Activated B cell treated with CpG ODN at 0.5 μM for 24 hours (primary cell): ENCODE measurements at regions not wholly inside any gene's neighbourhood (a gene's known extent, or its start where the extent isn't known, plus 50 kb on each side); places are given as distances from the start of the nearest gene placed in this dataset.

Source experiments
- ATAC-seq: fragments of 200-7000 bp; cut with Tn5 transposase; one replicate; pipeline ENCODE4 v1.10.0; 2021; ENCODE audit warnings: low read depth, mild to moderate bottlenecking, moderate library complexity
- CTCF ChIA-PET: fragments of 350-600 bp; sonication (Branson Sonifier 250); formaldehyde crosslinking; loops from one replicate; lab custom pipeline; 2021; ENCODE audit warnings: antibody characterized with exemption; lab: Charles Lee
- POLR2A ChIA-PET: fragments of 350-600 bp; sonication (Branson Sonifier 250); formaldehyde crosslinking; loops from one replicate; lab custom pipeline; 2021; ENCODE audit warnings: antibody characterized with exemption; lab: Charles Lee
- DNase-seq: peaks from one replicate; pipeline ENCODE4 v3.0.0; 2022
- H3K27ac Mint-ChIP-seq: one replicate; pipeline ENCODE4 v1.8.0; 2020; ENCODE audit warnings: mixed read lengths
- H3K27me3 Mint-ChIP-seq: one replicate; pipeline ENCODE4 v1.8.0; 2021; ENCODE audit warnings: mixed read lengths
- H3K36me3 Mint-ChIP-seq: one replicate; pipeline ENCODE4 v1.8.0; 2021; ENCODE audit warnings: low read depth, mixed read lengths
- H3K4me1 Mint-ChIP-seq: one replicate; pipeline ENCODE4 v1.8.0; 2021; ENCODE audit warnings: mixed read lengths
- H3K4me3 Mint-ChIP-seq: one replicate; pipeline ENCODE4 v1.8.0; 2020; ENCODE audit warnings: mild to moderate bottlenecking, mixed read lengths
- H3K9me3 Mint-ChIP-seq: one replicate; pipeline ENCODE4 v1.8.0; 2020; ENCODE audit warnings: mixed read lengths
- CTCF ChIP-seq: fragments of 200-600 bp; IDR thresholded peaks from one replicate; pipeline ENCODE4 v1.8.0; 2022; ENCODE audit warnings: antibody characterized with exemption, mild to moderate bottlenecking
- intact Hi-C: fragments of 100-400 bp; cut with micrococcal nuclease; formaldehyde crosslinking; loops from one replicate; pipeline ENCODE4 v1.15.1; 2024

GRCh38 chrX:16042980-16043379 is 80.4 kb upstream of the GRPR start:
- no peak overlapping the region for H3K4me3 Mint-ChIP-seq
- H3K27ac Mint-ChIP-seq = no peak overlapping the region
- no peaks in the 10 kb centered on the region for H3K36me3 Mint-ChIP-seq
- POLR2A ChIA-PET = no interaction called here
- no peaks in the 10 kb centered on the region for H3K27me3 Mint-ChIP-seq
- intact Hi-C loops = no loop called here
- H3K4me1 Mint-ChIP-seq = peaks cover 23% of the 10 kb centered on the region
- CTCF ChIA-PET = no interaction called here
- H3K9me3 Mint-ChIP-seq = no peaks in the 10 kb centered on the region
- ATAC-seq = no peak
- TF ChIP-seq CTCF = no peak
- DNase-seq = no peak

- Mint-ChIP-seq H3K9me3 (peaks cover 5% of the 10 kb centered on the region), H3K27me3 (no peaks in the 10 kb centered on the region), H3K36me3 (no peaks in the 10 kb centered on the region), H3K27ac (peak overlapping the region; percentile 5), H3K4me3 (no peak overlapping the region), H3K4me1 (peaks cover 23% of the 10 kb centered on the region)
- no peak for ATAC-seq
- intact Hi-C loops = no loop called here
- POLR2A ChIA-PET = interaction anchor here (1.2 kb wide), 1 partner anchor 185 kb away, joined by 5 read pairs; the partner anchor contains the start of gene AP1S2
- CTCF ChIA-PET = no interaction called here
- no peak for DNase-seq
- no peak for TF ChIP-seq CTCF
These were observed 83.5 kb upstream of the GRPR start for GRCh38 chrX:16039834-16040233.

- H3K4me1 Mint-ChIP-seq = peaks cover 23% of the 10 kb centered on the region
- ATAC-seq (no peak), DNase-seq (no peak)
- intact Hi-C loops = no loop called here
- TF ChIP-seq CTCF = no peak
- POLR2A ChIA-PET = interaction anchor here (1.2 kb wide), 1 partner anchor 184 kb away, joined by 5 read pairs; the partner anchor contains the start of gene AP1S2
- H3K27ac Mint-ChIP-seq = peak overlapping the region; percentile 5
- H3K4me3 Mint-ChIP-seq = no peak overlapping the region
- no peaks in the 10 kb centered on the region for H3K36me3 Mint-ChIP-seq
- CTCF ChIA-PET = no interaction called here
- H3K9me3 Mint-ChIP-seq = peaks cover 5% of the 10 kb centered on the region
- H3K27me3 Mint-ChIP-seq = no peaks in the 10 kb centered on the region
These were observed 84.0 kb upstream of the GRPR start for GRCh38 chrX:16039363-16039762.

- ChIA-PET POLR2A (no interaction called here), CTCF (no interaction called here)
- ATAC-seq (no peak), DNase-seq (no peak)
- no peaks in the 10 kb centered on the region for H3K27me3 Mint-ChIP-seq
- H3K4me1 Mint-ChIP-seq = peaks cover 4% of the 10 kb centered on the region
- H3K27ac Mint-ChIP-seq = no peak overlapping the region
- peaks cover 5% of the 10 kb centered on the region for H3K9me3 Mint-ChIP-seq
- intact Hi-C loops = no loop called here
- H3K36me3 Mint-ChIP-seq = no peaks in the 10 kb centered on the region
- no peak for TF ChIP-seq CTCF
- H3K4me3 Mint-ChIP-seq = no peak overlapping the region
These were observed 90.0 kb upstream of the GRPR start for GRCh38 chrX:16033331-16033730.

GRCh38 chrX:16028576-16028975 is 94.8 kb upstream of the GRPR start:
- Mint-ChIP-seq H3K4me1 (peaks cover 8% of the 10 kb centered on the region), H3K36me3 (no peaks in the 10 kb centered on the region)
- POLR2A ChIA-PET = no interaction called here

More at GRCh38 chrX:16028576-16028975, 94.8 kb upstream of the GRPR start:
- CTCF ChIA-PET = no interaction called here
- no peak for TF ChIP-seq CTCF
- no peak for DNase-seq
- no peaks in the 10 kb centered on the region for H3K27me3 Mint-ChIP-seq
- no peak for ATAC-seq
- H3K27ac Mint-ChIP-seq = no peak overlapping the region
- H3K4me3 Mint-ChIP-seq = no peak overlapping the region
- intact Hi-C loops = no loop called here
- H3K9me3 Mint-ChIP-seq = no peaks in the 10 kb centered on the region
